Right atrium auricular region (tissue), 2 donors: ENCODE measurements at regions not wholly inside any gene's neighbourhood (a gene's known extent, or its start where the extent isn't known, plus 50 kb on each side); places are given as distances from the start of the nearest gene placed in this dataset.

ENCODE experiments used
- DNase-seq: peaks from one replicate; pipeline ENCODE4 v3.0.0-alpha.2; 2019; ENCODE audit warnings: low spot score
- H3K27ac ChIP-seq, 2 donors: fragments of 200-600 bp; sonication (generic); 1 replicate in 1 of 2; 2 replicates in 1 of 2; pipeline ENCODE4 v1.5.1; 2016 to 2019
- H3K27me3 ChIP-seq, 2 donors: fragments of 200-600 bp; sonication (generic); one replicate each; pipeline versions ENCODE4 v1.5.1 to v1.6.0; 2017 to 2019
- H3K36me3 ChIP-seq: fragments of 200-600 bp; sonication (generic); one replicate; pipeline ENCODE4 v1.5.1; 2016
- H3K4me1 ChIP-seq, 2 donors: fragments of 200-600 bp; sonication (generic); one replicate each; pipeline versions ENCODE4 v1.5.1 to v1.6.0; 2017 to 2019
- H3K4me3 ChIP-seq, 2 donors: fragments of 200-600 bp; sonication (generic); 1 replicate in 1 of 2; 2 replicates in 1 of 2; pipeline ENCODE4 v1.5.1; 2017 to 2019; ENCODE audit warnings: mild to moderate bottlenecking in 1 of 2, moderate library complexity in 1 of 2
- H3K9me3 ChIP-seq, 2 donors: fragments of 200-600 bp; sonication (generic); one replicate each; pipeline ENCODE4 v1.5.1; 2019
- CTCF ChIP-seq, 2 donors: fragments of 200-600 bp; sonication (generic); IDR thresholded peaks; one replicate each; pipeline ENCODE4 v1.5.1; 2019; ENCODE audit warnings: antibody characterized with exemption in 2 of 2

GRCh38 chr3:162760789-162761188 is 1264.2 kb downstream of the OTOL1 start:
- H3K36me3 ChIP-seq: no peaks in the 10 kb centered on the region
- peaks cover 0 to 4% of the 10 kb centered on the region in 2 donors for H3K9me3 ChIP-seq
- DNase-seq: no peak
- no peaks in the 10 kb centered on the region for H3K4me1 ChIP-seq
- no peak for TF ChIP-seq CTCF (IDR thresholded peaks at IDR 0.05)
- no peaks in the 10 kb centered on the region for H3K27me3 ChIP-seq
- no peak overlapping the region for H3K27ac ChIP-seq
- H3K4me3 ChIP-seq: no peak overlapping the region

- no peak for DNase-seq
- Histone ChIP-seq H3K9me3 (peaks cover 0 to 10% of the 10 kb centered on the region in 2 donors), H3K4me1 (no peaks in the 10 kb centered on the region), H3K36me3 (no peaks in the 10 kb centered on the region), H3K4me3 (no peak overlapping the region), H3K27me3 (no peaks in the 10 kb centered on the region), H3K27ac (no peak overlapping the region)
- no peak for TF ChIP-seq CTCF (IDR thresholded peaks at IDR 0.05)
Observed at GRCh38 chr3:162764051-162764807, 1267.6 kb downstream of the OTOL1 start.

- no peak for DNase-seq
- no peak overlapping the region for H3K4me3 ChIP-seq
- no peaks in the 10 kb centered on the region for H3K4me1 ChIP-seq
- H3K36me3 ChIP-seq: no peaks in the 10 kb centered on the region
- H3K9me3 ChIP-seq: peaks cover 0 to 10% of the 10 kb centered on the region in 2 donors
- H3K27ac ChIP-seq: no peak overlapping the region
- no peak for TF ChIP-seq CTCF (IDR thresholded peaks at IDR 0.05)
- no peaks in the 10 kb centered on the region for H3K27me3 ChIP-seq
Observed at GRCh38 chr3:162764808-162765071, 1268.1 kb downstream of the OTOL1 start.

GRCh38 chr3:162765524-162765923 is 1268.9 kb downstream of the OTOL1 start:
- Histone ChIP-seq H3K27ac (no peak overlapping the region), H3K4me1 (no peaks in the 10 kb centered on the region), H3K27me3 (no peaks in the 10 kb centered on the region), H3K4me3 (no peak overlapping the region), H3K36me3 (no peaks in the 10 kb centered on the region), H3K9me3 (peaks cover 0 to 10% of the 10 kb centered on the region in 2 donors)
- TF ChIP-seq CTCF (IDR thresholded peaks at IDR 0.05): no peak
- DNase-seq: no peak

GRCh38 chr3:162769564-162769963 is 1273.0 kb downstream of the OTOL1 start:
- Histone ChIP-seq H3K9me3 (peaks cover 0 to 10% of the 10 kb centered on the region in 2 donors), H3K27ac (no peak overlapping the region), H3K36me3 (no peaks in the 10 kb centered on the region), H3K4me3 (no peak overlapping the region), H3K4me1 (no peaks in the 10 kb centered on the region), H3K27me3 (no peaks in the 10 kb centered on the region)
- no peak for DNase-seq
- no peak for TF ChIP-seq CTCF (IDR thresholded peaks at IDR 0.05)

- H3K27me3 ChIP-seq: no peaks in the 10 kb centered on the region
- TF ChIP-seq CTCF (IDR thresholded peaks at IDR 0.05): no peak
- no peak for DNase-seq
- no peak overlapping the region for H3K4me3 ChIP-seq
- H3K4me1 ChIP-seq: no peaks in the 10 kb centered on the region
- H3K27ac ChIP-seq: no peak overlapping the region
- H3K36me3 ChIP-seq: no peaks in the 10 kb centered on the region
- peaks cover 0 to 8% of the 10 kb centered on the region in 2 donors for H3K9me3 ChIP-seq
Observed at GRCh38 chr3:162770551-162770950, 1273.9 kb downstream of the OTOL1 start.
